Esophagus muscularis mucosa (tissue), 4 donors: ENCODE measurements at regions not wholly inside any gene's neighbourhood (a gene's known extent, or its start where the extent isn't known, plus 50 kb on each side); places are given as distances from the start of the nearest gene placed in this dataset.

Experiments
- CTCF ChIP-seq, 3 experiments: fragments of 200-600 bp in 2 of 3; fragments of 450-650 bp in 1 of 3; sonication (generic) in 2 of 3; IDR thresholded peaks; one replicate each; pipeline ENCODE4 v1.5.1; 2017 to 2019; ENCODE audit warnings: antibody characterized with exemption in 3 of 3, mild to moderate bottlenecking in 2 of 3, moderate library complexity in 1 of 3
- EP300 ChIP-seq: sonication (generic); formaldehyde crosslinking; IDR thresholded peaks from one replicate; pipeline ENCODE4 v1.6.1; 2017; ENCODE audit warnings: antibody characterized with exemption
- POLR2A ChIP-seq: fragments of 450-650 bp; IDR thresholded peaks from one replicate; pipeline ENCODE4 v1.6.1; 2017; ENCODE audit warnings: antibody characterized with exemption, moderate library complexity, mild to moderate bottlenecking, low read depth

DNA sequence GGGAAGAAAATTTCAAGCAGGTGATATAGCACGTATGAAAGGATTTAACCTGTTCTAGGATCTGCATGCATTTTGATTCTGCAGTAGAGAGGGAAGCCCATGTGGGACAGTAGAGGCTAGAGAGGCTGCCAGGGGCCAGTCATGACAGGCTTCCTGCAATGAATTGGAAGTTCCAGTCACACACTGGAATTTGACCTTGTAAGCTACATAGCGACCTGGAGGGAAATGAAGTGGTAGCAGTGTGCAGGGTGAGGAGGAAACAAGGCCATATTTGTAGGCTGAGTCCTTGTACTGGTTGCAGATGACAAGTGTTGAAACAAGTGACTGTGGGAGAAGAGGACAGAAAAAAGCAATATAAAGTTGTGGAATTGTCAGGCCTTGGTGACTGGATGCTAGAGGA, 58.6 kb upstream of the OLIG3 start:
- TF ChIP-seq EP300 (no peak), CTCF (IDR thresholded peaks at IDR 0.05) (no peak), POLR2A (no peak)
